ENCODE measurements at regions not wholly inside any gene's neighbourhood (a gene's known extent, or its start where the extent isn't known, plus 50 kb on each side); places are given as distances from the start of the nearest gene placed in this dataset.

- no peaks in the 10 kb centered on the region for H3K36me3 ChIP-seq
- no peaks in the 10 kb centered on the region for H3K4me1 ChIP-seq
- no peaks in the 10 kb centered on the region for H3K9me3 ChIP-seq
- no peak overlapping the region for H3K27ac ChIP-seq
- H3K27me3 ChIP-seq = no peaks in the 10 kb centered on the region
- TF ChIP-seq CTCF (IDR thresholded peaks at IDR 0.05) (no peak), POLR2AphosphoS5 (IDR thresholded peaks at IDR 0.05) (no peak), EP300 (IDR thresholded peaks at IDR 0.05) (no peak), POLR2A (IDR thresholded peaks at IDR 0.05) (no peak)
- ATAC-seq = no peak
- H3K4me3 ChIP-seq = no peak overlapping the region
- 69 to 83% methylated on average over 6 of the region's 6 CpGs for WGBS, 2 donors (ENCODE audit: low coverage in 1 of 2)
These were observed 121.2 kb upstream of the NPVF start for GRCh38 chr7:25349283-25350017.

GRCh38 chr7:25350041-25350440 is 121.8 kb upstream of the NPVF start:
- no peak for ATAC-seq

GRCh38 chr7:25351761-25352160 is 123.5 kb upstream of the NPVF start:
- H3K4me1 ChIP-seq = no peaks in the 10 kb centered on the region
- H3K27me3 ChIP-seq = no peaks in the 10 kb centered on the region
- no peak for TF ChIP-seq EP300 (IDR thresholded peaks at IDR 0.05)
- TF ChIP-seq CTCF (IDR thresholded peaks at IDR 0.05) = no peak
- no peak for TF ChIP-seq POLR2A (IDR thresholded peaks at IDR 0.05)
- no peak for TF ChIP-seq POLR2AphosphoS5 (IDR thresholded peaks at IDR 0.05)
- 100% methylated on average over 1 of the region's 4 CpGs; no CpG with 5 or more reads in 1 of the 2 donors for WGBS, 2 donors (ENCODE audit: low coverage in 1 of 2)
- no peak overlapping the region for H3K4me3 ChIP-seq
- no peak overlapping the region for H3K27ac ChIP-seq
- H3K36me3 ChIP-seq = no peaks in the 10 kb centered on the region
- no peak for ATAC-seq
- H3K9me3 ChIP-seq = no peaks in the 10 kb centered on the region

More at GRCh38 chr7:25350041-25350440, 121.8 kb upstream of the NPVF start:
- Histone ChIP-seq H3K27me3 (no peaks in the 10 kb centered on the region), H3K27ac (no peak overlapping the region), H3K4me3 (no peak overlapping the region), H3K9me3 (no peaks in the 10 kb centered on the region), H3K36me3 (no peaks in the 10 kb centered on the region), H3K4me1 (no peaks in the 10 kb centered on the region)
- TF ChIP-seq POLR2A (IDR thresholded peaks at IDR 0.05) (no peak), CTCF (IDR thresholded peaks at IDR 0.05) (no peak), EP300 (IDR thresholded peaks at IDR 0.05) (no peak), POLR2AphosphoS5 (IDR thresholded peaks at IDR 0.05) (no peak)
- 67 to 89% methylated on average over 6 of the region's 6 CpGs for WGBS, 2 donors (ENCODE audit: low coverage in 1 of 2)

GRCh38 chr7:25353196-25353595 is 124.9 kb upstream of the NPVF start:
- Histone ChIP-seq H3K36me3 (no peaks in the 10 kb centered on the region), H3K27me3 (no peaks in the 10 kb centered on the region), H3K4me3 (no peak overlapping the region), H3K4me1 (no peaks in the 10 kb centered on the region), H3K27ac (no peak overlapping the region), H3K9me3 (no peaks in the 10 kb centered on the region)
- ATAC-seq = no peak
- 63 to 93% methylated on average over 2 of the region's 2 CpGs for WGBS, 2 donors (ENCODE audit: low coverage in 1 of 2)
- no peak for TF ChIP-seq EP300 (IDR thresholded peaks at IDR 0.05)

- H3K9me3 ChIP-seq = no peaks in the 10 kb centered on the region
- 88 to 93% methylated on average over 4 of the region's 4 CpGs for WGBS, 2 donors (ENCODE audit: low coverage in 1 of 2)
- no peak for TF ChIP-seq POLR2AphosphoS5 (IDR thresholded peaks at IDR 0.05)
- no peak overlapping the region for H3K27ac ChIP-seq
- H3K36me3 ChIP-seq = no peaks in the 10 kb centered on the region
- no peak for ATAC-seq
- H3K4me3 ChIP-seq = no peak overlapping the region
- no peaks in the 10 kb centered on the region for H3K4me1 ChIP-seq
- no peaks in the 10 kb centered on the region for H3K27me3 ChIP-seq
These were observed 125.4 kb upstream of the NPVF start for GRCh38 chr7:25353732-25354131.

GRCh38 chr7:25356534-25357151 is 128.4 kb upstream of the NPVF start:
- H3K4me1 ChIP-seq = peaks cover 0 to 4% (median 0%) of the 10 kb centered on the region in 3 donors
- H3K36me3 ChIP-seq = no peaks in the 10 kb centered on the region
- no peak overlapping the region for H3K4me3 ChIP-seq
- H3K9me3 ChIP-seq = no peaks in the 10 kb centered on the region
- no peak for TF ChIP-seq POLR2A (IDR thresholded peaks at IDR 0.05)
- TF ChIP-seq CTCF (IDR thresholded peaks at IDR 0.05) = no peak
- no peak for TF ChIP-seq POLR2AphosphoS5 (IDR thresholded peaks at IDR 0.05)
- no peak for ATAC-seq
- H3K27ac ChIP-seq = no peak overlapping the region
- 73 to 89% methylated on average over 4 of the region's 4 CpGs for WGBS, 2 donors (ENCODE audit: low coverage in 1 of 2)
- no peaks in the 10 kb centered on the region for H3K27me3 ChIP-seq

All from gastroesophageal sphincter (tissue), 4 donors.